AG04450 (cell line): ENCODE measurements at regions not wholly inside any gene's neighbourhood (a gene's known extent, or its start where the extent isn't known, plus 50 kb on each side); places are given as distances from the start of the nearest gene placed in this dataset.

ENCODE experiments used
- CTCF ChIA-PET: fragments of 300-600, 350-600 bp; formaldehyde crosslinking; extraction: SDS; loops from one replicate; lab custom pipeline; 2022; ENCODE audit warnings: antibody characterized with exemption, inconsistent platforms; lab: Charles Lee
- POLR2A ChIA-PET: fragments of 350-600 bp; formaldehyde crosslinking; extraction: SDS; loops from one replicate; lab custom pipeline; 2021; ENCODE audit warnings: antibody characterized with exemption, inconsistent platforms; lab: Yijun Ruan, JAX
- DNase-seq: peaks from one replicate; pipeline ENCODE4 v3.0.0-alpha.2; 2011; ENCODE audit warnings: low read depth, low spot score
- H3K27ac ChIP-seq: one replicate; pipeline ENCODE4 v1.5.1; 2012; ENCODE audit warnings: low read depth, low read length, control low read depth
- H3K27me3 ChIP-seq: one replicate; pipeline ENCODE4 v1.6.0; 2012; ENCODE audit warnings: low read length; ENCODE audit not compliant: control insufficient read depth, insufficient read depth
- H3K4me3 ChIP-seq: 2 replicates; pipeline ENCODE4 v1.5.1; 2011; ENCODE audit warnings: mild to moderate bottlenecking, low read depth, low read length, control low read depth
- H3K9me3 ChIP-seq: 2 replicates; pipeline ENCODE4 v1.5.1; 2012; ENCODE audit warnings: low read length; ENCODE audit not compliant: control insufficient read depth, insufficient read depth
- CTCF ChIP-seq: IDR thresholded peaks from 2 replicates; pipeline ENCODE4 v1.5.1; 2011; ENCODE audit warnings: low read depth, low read length, control low read depth, inconsistent platforms

GRCh38 chr11:28702450-28702790, 594.2 kb downstream of the METTL15 start:
- DNase-seq, result no peak
- Histone ChIP-seq H3K27ac (no peak overlapping the region), H3K27me3 (no peaks in the 10 kb centered on the region), H3K4me3 (no peak overlapping the region), H3K9me3 (no peaks in the 10 kb centered on the region)
- TF ChIP-seq CTCF, result no peak
- ChIA-PET POLR2A (no interaction called here), CTCF (no interaction called here)

GRCh38 chr11:28701760-28702449, 593.7 kb downstream of the METTL15 start:
- no peak for TF ChIP-seq CTCF
- H3K27ac ChIP-seq, result no peak overlapping the region
- ChIA-PET POLR2A (no interaction called here), CTCF (interaction anchor here (0.5 kb wide), 1 partner anchor 25 kb away, joined by 3 read pairs; no protein-coding TSS in a partner anchor)
- DNase-seq, result no peak
- H3K27me3 ChIP-seq, result no peaks in the 10 kb centered on the region
- H3K4me3 ChIP-seq, result no peak overlapping the region
- H3K9me3 ChIP-seq, result no peaks in the 10 kb centered on the region

GRCh38 chr11:28699701-28700100, 591.5 kb downstream of the METTL15 start:
- DNase-seq, result no peak
- ChIA-PET CTCF (interaction anchor here (1.7 kb wide), 1 partner anchor 1000 kb away, joined by 9 read pairs; the partner anchor contains the start of gene BDNF), POLR2A (no interaction called here)
- H3K4me3 ChIP-seq, result no peak overlapping the region
- H3K9me3 ChIP-seq, result no peaks in the 10 kb centered on the region
- TF ChIP-seq CTCF, result no peak
- H3K27me3 ChIP-seq, result no peaks in the 10 kb centered on the region
- H3K27ac ChIP-seq, result no peak overlapping the region

GRCh38 chr11:28697920-28698827, 590.0 kb downstream of the METTL15 start:
- peak; percentile 72 for TF ChIP-seq CTCF
- H3K4me3 ChIP-seq, result no peak overlapping the region
- no peaks in the 10 kb centered on the region for H3K9me3 ChIP-seq
- no peak for DNase-seq
- POLR2A ChIA-PET, result no interaction called here
- CTCF ChIA-PET, result interaction anchor here (0.9 to 1.7 kb wide), 5 partner anchors 9 to 461 kb away, joined by 3 to 5 read pairs (median 3); no protein-coding TSS in a partner anchor
- no peaks in the 10 kb centered on the region for H3K27me3 ChIP-seq
- no peak overlapping the region for H3K27ac ChIP-seq

- CTCF ChIA-PET, result interaction anchor here (0.7 to 1.7 kb wide), 2 partner anchors 16 to 891 kb away, joined by 3 to 4 read pairs; no protein-coding TSS in a partner anchor
Observed at GRCh38 chr11:28696591-28696990, 588.4 kb downstream of the METTL15 start.

More at GRCh38 chr11:28696591-28696990, 588.4 kb downstream of the METTL15 start:
- Histone ChIP-seq H3K4me3 (no peak overlapping the region), H3K27me3 (no peaks in the 10 kb centered on the region), H3K9me3 (no peaks in the 10 kb centered on the region), H3K27ac (no peak overlapping the region)
- POLR2A ChIA-PET, result no interaction called here
- TF ChIP-seq CTCF, result no peak
- no peak for DNase-seq
